ENCODE measurements at regions not wholly inside any gene's neighbourhood (a gene's known extent, or its start where the extent isn't known, plus 50 kb on each side); places are given as distances from the start of the nearest gene placed in this dataset.

DNA sequence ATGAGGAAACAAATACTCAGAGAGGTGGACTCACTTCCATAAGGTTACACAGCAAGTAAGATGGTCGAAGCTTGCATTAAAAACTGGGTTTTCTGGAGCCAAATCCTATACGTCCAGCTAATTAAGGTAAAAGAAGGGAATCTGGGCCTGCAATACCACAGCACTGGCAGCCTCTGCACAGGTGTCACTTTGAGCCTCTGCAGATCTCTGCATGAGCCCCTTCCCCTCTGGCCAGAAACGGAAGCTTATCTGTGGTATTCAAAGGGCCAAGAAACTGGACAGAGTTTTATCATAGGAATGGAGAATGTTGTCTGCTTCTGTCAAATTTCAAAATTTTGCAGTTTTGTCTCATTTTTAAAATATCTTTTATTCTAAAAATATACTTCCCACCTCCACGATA is 76.1 kb downstream of the OSR1 start:
- ATAC-seq, result no peak
- Histone ChIP-seq H3K4me3 (no peak overlapping the region), H3K36me3 (no peaks in the 10 kb centered on the region), H3K4me1 (no peaks in the 10 kb centered on the region), H3K9me3 (peaks cover 0 to 10% (median 0%) of the 10 kb centered on the region in 11 donors), H3K27me3 (no peaks in the 10 kb centered on the region), H3K27ac (no peak overlapping the region)
- TF ChIP-seq, protein P1, sequence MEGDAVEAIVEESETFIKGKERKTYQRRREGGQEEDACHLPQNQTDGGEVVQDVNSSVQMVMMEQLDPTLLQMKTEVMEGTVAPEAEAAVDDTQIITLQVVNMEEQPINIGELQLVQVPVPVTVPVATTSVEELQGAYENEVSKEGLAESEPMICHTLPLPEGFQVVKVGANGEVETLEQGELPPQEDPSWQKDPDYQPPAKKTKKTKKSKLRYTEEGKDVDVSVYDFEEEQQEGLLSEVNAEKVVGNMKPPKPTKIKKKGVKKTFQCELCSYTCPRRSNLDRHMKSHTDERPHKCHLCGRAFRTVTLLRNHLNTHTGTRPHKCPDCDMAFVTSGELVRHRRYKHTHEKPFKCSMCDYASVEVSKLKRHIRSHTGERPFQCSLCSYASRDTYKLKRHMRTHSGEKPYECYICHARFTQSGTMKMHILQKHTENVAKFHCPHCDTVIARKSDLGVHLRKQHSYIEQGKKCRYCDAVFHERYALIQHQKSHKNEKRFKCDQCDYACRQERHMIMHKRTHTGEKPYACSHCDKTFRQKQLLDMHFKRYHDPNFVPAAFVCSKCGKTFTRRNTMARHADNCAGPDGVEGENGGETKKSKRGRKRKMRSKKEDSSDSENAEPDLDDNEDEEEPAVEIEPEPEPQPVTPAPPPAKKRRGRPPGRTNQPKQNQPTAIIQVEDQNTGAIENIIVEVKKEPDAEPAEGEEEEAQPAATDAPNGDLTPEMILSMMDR (IDR thresholded peaks at IDR 0.05), result no peak
- 47 to 65% methylated on average over 4 of the region's 4 CpGs for WGBS, 2 donors
- DNase-seq, result no peak
- intact Hi-C loops (cut with DNase I), result no loop called here

DNA sequence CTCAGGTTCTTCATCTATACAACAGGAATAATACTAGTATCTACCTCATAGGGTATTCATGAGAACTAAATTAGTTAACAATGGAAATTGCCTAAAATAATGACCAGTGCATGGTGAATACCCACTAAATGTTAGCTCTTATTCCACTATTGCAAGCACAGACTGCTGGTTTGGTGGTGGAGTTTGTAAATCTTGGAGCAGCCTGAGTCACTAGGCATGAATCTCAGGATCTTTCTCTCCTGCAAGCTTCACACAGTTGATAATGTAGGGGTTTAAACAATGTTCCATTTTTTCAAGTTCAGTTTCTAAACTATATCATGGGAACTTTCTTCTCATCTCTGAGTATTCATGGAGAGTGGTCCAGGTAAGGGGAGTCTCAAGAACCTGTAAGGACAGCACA is 84.0 kb downstream of the OSR1 start:
- H3K4me1 ChIP-seq, result no peaks in the 10 kb centered on the region
- no peak overlapping the region for H3K27ac ChIP-seq
- intact Hi-C loops (cut with DNase I), result no loop called here
- no peaks in the 10 kb centered on the region for H3K36me3 ChIP-seq
- TF ChIP-seq, protein P1 (IDR thresholded peaks at IDR 0.05), result no peak
- ATAC-seq (no peak), DNase-seq (no peak)
- H3K9me3 ChIP-seq, result peaks cover 0 to 9% (median 0%) of the 10 kb centered on the region in 11 donors
- no peak overlapping the region for H3K4me3 ChIP-seq
- H3K27me3 ChIP-seq, result no peaks in the 10 kb centered on the region

DNA sequence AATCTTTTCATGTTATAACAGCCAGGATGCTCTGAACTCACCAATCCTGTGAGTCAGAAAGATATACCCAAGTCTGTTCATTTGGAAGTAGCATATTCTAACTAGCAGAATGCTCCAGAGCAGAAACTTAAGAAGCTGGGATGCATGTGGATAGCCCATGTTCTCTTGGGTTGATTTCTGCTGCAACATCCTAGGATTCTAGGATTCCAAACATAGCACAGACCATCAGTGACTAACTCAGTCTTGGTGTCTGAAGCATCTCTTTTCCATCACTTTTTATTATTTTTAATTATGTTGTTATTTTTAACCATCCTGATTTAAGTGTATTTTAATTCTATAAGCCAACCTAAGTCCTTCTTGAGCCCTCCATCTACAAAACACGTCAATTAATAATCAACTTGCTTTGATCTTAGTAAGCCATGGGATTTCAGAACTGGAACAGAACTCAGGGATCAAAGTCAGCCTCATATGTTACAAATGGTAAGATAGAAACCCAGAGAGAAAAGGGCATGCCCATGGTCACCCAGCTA is 85.4 kb downstream of the OSR1 start:
- H3K27me3 ChIP-seq, result no peaks in the 10 kb centered on the region
- H3K9me3 ChIP-seq, result peaks cover 0 to 3% (median 0%) of the 10 kb centered on the region in 11 donors
- DNase-seq, result no peak
- H3K27ac ChIP-seq, result no peak overlapping the region
- intact Hi-C loops (cut with DNase I), result no loop called here
- H3K4me1 ChIP-seq, result no peaks in the 10 kb centered on the region
- TF ChIP-seq, protein P1 (IDR thresholded peaks at IDR 0.05), result no peak
- no peaks in the 10 kb centered on the region for H3K36me3 ChIP-seq
- 97 to 100% methylated on average over 1 of the region's 1 CpG for WGBS, 2 donors
- no peak overlapping the region for H3K4me3 ChIP-seq
- ATAC-seq, result no peak

DNA sequence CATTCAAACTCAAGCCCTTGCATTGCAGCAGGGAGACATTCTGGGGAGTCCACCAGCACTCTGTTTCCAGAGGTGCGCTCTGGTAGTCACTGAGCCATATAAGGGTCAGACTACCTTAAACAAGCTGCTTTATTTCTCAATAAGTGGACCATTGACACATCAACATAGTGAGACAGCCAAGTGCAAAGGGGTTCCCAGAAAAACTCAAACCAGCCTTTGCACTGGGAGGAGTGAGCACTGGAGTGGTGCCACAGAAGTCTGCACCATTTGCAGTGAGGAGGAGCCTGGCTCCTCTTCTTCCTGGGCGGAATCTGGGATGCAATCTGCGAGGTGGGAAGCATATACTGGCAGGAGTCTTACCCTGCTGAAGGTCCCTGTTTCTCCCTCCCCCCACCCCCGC is 86.4 kb downstream of the OSR1 start:
- ATAC-seq (no peak), DNase-seq (no peak)
- H3K27ac ChIP-seq, result no peak overlapping the region
- no peak overlapping the region for H3K4me3 ChIP-seq
- TF ChIP-seq, protein P1 (IDR thresholded peaks at IDR 0.05), result no peak
- intact Hi-C loops (cut with DNase I), result no loop called here
- no peaks in the 10 kb centered on the region for H3K9me3 ChIP-seq
- WGBS, 2 donors, result 66 to 82% methylated on average over 4 of the region's 4 CpGs
- H3K27me3 ChIP-seq, result no peaks in the 10 kb centered on the region
- H3K4me1 ChIP-seq, result no peaks in the 10 kb centered on the region
- H3K36me3 ChIP-seq, result no peaks in the 10 kb centered on the region

Data from heart right ventricle (tissue), 16 donors.